Adrenal gland (tissue), 9 donors: ENCODE measurements at regions not wholly inside any gene's neighbourhood (a gene's known extent, or its start where the extent isn't known, plus 50 kb on each side); places are given as distances from the start of the nearest gene placed in this dataset.

Source experiments
- DNase-seq, 7 donors: peaks; one replicate each; pipeline ENCODE4 v3.0.0-alpha.2; 2019 to 2020
- H3K27ac ChIP-seq, 5 donors: fragments of 200-600 bp; sonication (generic) in 4 of 5; 1 replicate in 3 of 5; 2 replicates in 2 of 5; pipeline versions ENCODE4 v1.5.1 to v1.8.0; 2016 to 2020; ENCODE audit warnings: mild to moderate bottlenecking in 1 of 5
- H3K27me3 ChIP-seq: fragments of 200-600 bp; 2 replicates; pipeline ENCODE4 v1.8.0; 2021
- H3K36me3 ChIP-seq, 2 donors: fragments of 200-600 bp; replicated peaks in 1 of 2; 1 replicate in 1 of 2; 2 replicates in 1 of 2; pipeline versions ENCODE4 v1.5.1 to v1.8.0; 2018 to 2022
- H3K4me1 ChIP-seq, 2 donors: fragments of 200-600 bp; replicated peaks in 1 of 2; 1 replicate in 1 of 2; 2 replicates in 1 of 2; pipeline versions ENCODE4 v1.5.1 to v1.8.0; 2018 to 2021
- H3K4me3 ChIP-seq, 4 donors: fragments of 200-600 bp; sonication (generic) in 3 of 4; one replicate each; pipeline ENCODE4 v1.5.1; 2016 to 2018
- H3K9me3 ChIP-seq, 3 donors: fragments of 200-600 bp; sonication (generic) in 1 of 3; replicated peaks in 1 of 3; 1 replicate in 2 of 3; 2 replicates in 1 of 3; pipeline versions ENCODE4 v1.5.1 to v1.8.0; 2016 to 2021
- CTCF ChIP-seq, 6 experiments: fragments of 450-650 bp in 4 of 6; fragments of 200-600 bp in 2 of 6; sonication (generic) in 1 of 6; IDR thresholded peaks; 1 replicate in 5 of 6; 2 replicates in 1 of 6; pipeline versions ENCODE4 v1.5.1 to v1.8.0; 2016 to 2021; ENCODE audit warnings: antibody characterized with exemption in 6 of 6, mild to moderate bottlenecking in 2 of 6, moderate library complexity in 1 of 6
- POLR2A ChIP-seq, 2 donors: fragments of 450-650 bp; IDR thresholded peaks; one replicate each; pipeline ENCODE4 v1.6.1; 2017; ENCODE audit warnings: antibody characterized with exemption in 2 of 2, mild to moderate bottlenecking in 2 of 2, moderate library complexity in 1 of 2
- WGBS, 4 donors: extraction: QIAGEN DNeasy Blood & Tissue Kit in 2 of 4; methylation state at CpG; one replicate each; pipeline versions ENCODE4 v1.1.5 to v1.1.7; 2013 to 2017; 5-methylcytosine and 5-hydroxymethylcytosine counted together
- intact Hi-C, 2 donors: fragments of 100-400 bp; cut with DNase I; formaldehyde crosslinking; loops; one replicate each; pipeline versions ENCODE4 v1.14.1 to v1.15.0; 2022 to 2023
- donor health status: healthy with polysubstance abuse.
- donor health status: Bipolar disorder and iron deficiency.
- donor health status: DM: yes; HTN: yes; CAD: no.
- donor health status: DM: no; HTN: no; CAD: no.
- donor health status: DM: no; HTN: no; CAD: no.

- intact Hi-C loops, result loop anchor here in 1 of 2 donors (10.0 kb wide), 1 partner anchor 83 kb away; no protein-coding TSS in a partner anchor
- WGBS, 4 donors, result 60 to 75% (median 68%) methylated on average over 8 of the region's 8 CpGs
Measured at GRCh38 chr4:147011411-147011810, 65.7 kb upstream of the TTC29 start.

DNA sequence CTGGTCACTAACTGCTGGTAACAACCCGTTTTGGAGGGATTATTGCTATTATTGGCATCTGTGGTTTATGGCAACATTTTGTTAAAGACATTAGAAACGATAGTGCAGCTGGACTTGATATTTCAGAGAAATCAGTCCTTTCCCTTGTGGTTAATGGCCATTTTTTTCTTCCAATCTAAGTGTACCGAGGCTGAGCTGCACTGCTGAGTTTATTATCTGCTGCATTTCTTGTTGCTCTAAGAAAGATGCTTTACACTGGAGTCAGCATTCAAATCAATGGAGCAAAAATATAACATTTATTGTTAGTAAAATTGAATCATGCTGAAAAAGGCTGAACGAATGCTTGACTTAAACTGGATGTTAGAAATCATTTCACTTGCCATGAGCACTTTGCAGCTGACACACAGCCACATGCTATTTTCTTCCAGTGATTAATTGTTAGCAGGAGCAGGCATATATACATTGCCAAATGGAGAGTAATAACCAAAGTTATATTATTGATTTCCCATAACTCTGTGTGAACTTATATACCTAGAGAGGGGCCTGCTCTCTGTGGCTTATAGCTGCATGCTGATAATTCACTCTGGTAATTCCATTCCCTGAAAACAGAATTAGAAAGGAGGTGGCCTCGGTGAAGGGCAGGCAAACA, 66.5 kb upstream of the TTC29 start:
- H3K27me3 ChIP-seq, result no peaks in the 10 kb centered on the region
- no peaks in the 10 kb centered on the region for H3K36me3 ChIP-seq
- H3K9me3 ChIP-seq, result no peaks in the 10 kb centered on the region
- intact Hi-C loops, result loop anchor here in 1 of 2 donors (10.0 kb wide), 1 partner anchor 83 kb away; no protein-coding TSS in a partner anchor
- H3K4me3 ChIP-seq, result no peak overlapping the region
- H3K27ac ChIP-seq, result no peak overlapping the region
- WGBS, 4 donors, result 57 to 65% (median 60%) methylated on average over 5 of the region's 5 CpGs
- TF ChIP-seq CTCF (IDR thresholded peaks at IDR 0.05) (no peak), POLR2A (IDR thresholded peaks at IDR 0.05) (no peak)
- no peak for DNase-seq
- H3K4me1 ChIP-seq, result no peaks in the 10 kb centered on the region

More at GRCh38 chr4:147011411-147011810, 65.7 kb upstream of the TTC29 start:
- TF ChIP-seq CTCF (IDR thresholded peaks at IDR 0.05), result no peak
- no peak for TF ChIP-seq POLR2A (IDR thresholded peaks at IDR 0.05)
- H3K4me3 ChIP-seq, result no peak overlapping the region
- no peaks in the 10 kb centered on the region for H3K27me3 ChIP-seq
- no peaks in the 10 kb centered on the region for H3K9me3 ChIP-seq
- no peaks in the 10 kb centered on the region for H3K4me1 ChIP-seq
- H3K36me3 ChIP-seq, result no peaks in the 10 kb centered on the region
- no peak for DNase-seq
- no peak overlapping the region for H3K27ac ChIP-seq

DNA sequence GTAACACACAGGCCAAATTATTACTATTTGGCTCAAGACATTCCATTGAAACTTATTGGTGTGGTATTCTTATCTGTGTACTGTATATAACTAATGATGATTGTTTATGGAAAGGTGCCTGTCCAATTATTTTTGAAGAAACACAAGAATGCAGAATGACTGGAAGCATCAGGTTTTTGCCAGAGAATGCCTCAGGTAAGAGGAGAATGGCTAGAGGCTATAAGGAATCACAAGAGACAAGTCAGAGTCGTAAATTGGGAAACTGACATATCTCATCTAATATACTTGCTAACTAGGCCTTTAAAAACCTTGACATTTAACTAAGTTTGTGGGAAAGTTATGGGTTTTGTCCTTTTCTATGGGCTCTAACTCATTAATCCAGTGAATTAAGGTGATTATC, 69.3 kb upstream of the TTC29 start:
- no peaks in the 10 kb centered on the region for H3K27me3 ChIP-seq
- H3K4me1 ChIP-seq, result no peaks in the 10 kb centered on the region
- no peaks in the 10 kb centered on the region for H3K36me3 ChIP-seq
- H3K9me3 ChIP-seq, result no peaks in the 10 kb centered on the region
- TF ChIP-seq POLR2A (IDR thresholded peaks at IDR 0.05) (no peak), CTCF (IDR thresholded peaks at IDR 0.05) (no peak)
- WGBS, 4 donors, result 69 to 89% (median 74%) methylated on average over 1 of the region's 1 CpG
- no peak for DNase-seq
- intact Hi-C loops, result loop anchor here in 1 of 2 donors (10.0 kb wide), 1 partner anchor 80 kb away; no protein-coding TSS in a partner anchor
- H3K27ac ChIP-seq, result no peak overlapping the region
- no peak overlapping the region for H3K4me3 ChIP-seq

- no peak for DNase-seq
- Histone ChIP-seq H3K27me3 (no peaks in the 10 kb centered on the region), H3K36me3 (no peaks in the 10 kb centered on the region), H3K4me1 (no peaks in the 10 kb centered on the region), H3K4me3 (no peak overlapping the region), H3K9me3 (no peaks in the 10 kb centered on the region), H3K27ac (no peak overlapping the region)
- WGBS, 4 donors, result 54 to 62% (median 59%) methylated on average over 4 of the region's 4 CpGs
- intact Hi-C loops, result loop anchor here in 1 of 2 donors (10.0 kb wide), 1 partner anchor 79 kb away; no protein-coding TSS in a partner anchor
- TF ChIP-seq CTCF (IDR thresholded peaks at IDR 0.05), result no peak
- TF ChIP-seq POLR2A (IDR thresholded peaks at IDR 0.05), result no peak
Measured at GRCh38 chr4:147015491-147015890, 69.8 kb upstream of the TTC29 start.
